ENCODE measurements at regions not wholly inside any gene's neighbourhood (a gene's known extent, or its start where the extent isn't known, plus 50 kb on each side); places are given as distances from the start of the nearest gene placed in this dataset.

- no peak for TF ChIP-seq POLR2A (IDR thresholded peaks at IDR 0.05)
- no peak for TF ChIP-seq CTCF (IDR thresholded peaks at IDR 0.05)
Observed at GRCh38 chr1:5522531-5523145, 469.6 kb downstream of the NPHP4 start.
